KMS-11 (cell line): ENCODE measurements at regions not wholly inside any gene's neighbourhood (a gene's known extent, or its start where the extent isn't known, plus 50 kb on each side); places are given as distances from the start of the nearest gene placed in this dataset.

ENCODE experiments used
- H2AFZ ChIP-seq: fragments of 200-600 bp; sonication (generic); 2 replicates; pipeline ENCODE4 v1.6.1; 2016; ENCODE audit warnings: antibody characterized with exemption, mixed run types, low read depth
- H3K27ac ChIP-seq: fragments of 200-600 bp; sonication (generic); 2 replicates; pipeline ENCODE4 v1.6.1; 2016; ENCODE audit warnings: mild to moderate bottlenecking, mixed run types
- H3K27me3 ChIP-seq: fragments of 200-600 bp; sonication (generic); 2 replicates; pipeline ENCODE4 v1.6.1; 2017; ENCODE audit warnings: mild to moderate bottlenecking, low read depth, mixed run types, moderate library complexity; ENCODE audit not compliant: insufficient read depth
- H3K36me3 ChIP-seq: fragments of 200-600 bp; sonication (generic); 2 replicates; pipeline ENCODE4 v1.6.1; 2017; ENCODE audit warnings: mild to moderate bottlenecking, mixed run types; ENCODE audit not compliant: insufficient read depth
- H3K4me1 ChIP-seq: fragments of 200-600 bp; sonication (generic); 2 replicates; pipeline ENCODE4 v1.6.1; 2016; ENCODE audit warnings: mild to moderate bottlenecking, low read depth, mixed run types; ENCODE audit not compliant: poor library complexity, severe bottlenecking
- H3K4me2 ChIP-seq: fragments of 200-600 bp; sonication (generic); 2 replicates; pipeline ENCODE4 v1.7.0; 2016; ENCODE audit warnings: mild to moderate bottlenecking, mixed run types
- H3K4me3 ChIP-seq: fragments of 200-600 bp; sonication (generic); IDR thresholded peaks from 2 replicates; pipeline ENCODE4 v1.6.1; 2017; ENCODE audit warnings: low read depth, low read length, mixed read lengths; ENCODE audit not compliant: insufficient read depth
- H3K79me2 ChIP-seq: fragments of 200-600 bp; sonication (generic); 2 replicates; pipeline ENCODE4 v1.6.1; 2016; ENCODE audit warnings: low read depth, mixed run types; ENCODE audit not compliant: insufficient read depth
- H3K9ac ChIP-seq: fragments of 200-600 bp; sonication (generic); 2 replicates; pipeline ENCODE4 v1.6.1; 2016; ENCODE audit warnings: mild to moderate bottlenecking, mixed run types
- H4K20me1 ChIP-seq: fragments of 200-600 bp; sonication (generic); 2 replicates; pipeline ENCODE4 v1.6.1; 2016; ENCODE audit warnings: mild to moderate bottlenecking, mixed run types; ENCODE audit not compliant: insufficient read depth
- TF ChIP-seq, protein P1 (sequence below): fragments of 200-600 bp; sonication (generic); conservative IDR thresholded peaks from 2 replicates; pipeline ENCODE4 v1.6.1; 2017; ENCODE audit warnings: low read depth, mild to moderate bottlenecking, antibody characterized with exemption, low read length, moderate library complexity, mixed read lengths

DNA sequence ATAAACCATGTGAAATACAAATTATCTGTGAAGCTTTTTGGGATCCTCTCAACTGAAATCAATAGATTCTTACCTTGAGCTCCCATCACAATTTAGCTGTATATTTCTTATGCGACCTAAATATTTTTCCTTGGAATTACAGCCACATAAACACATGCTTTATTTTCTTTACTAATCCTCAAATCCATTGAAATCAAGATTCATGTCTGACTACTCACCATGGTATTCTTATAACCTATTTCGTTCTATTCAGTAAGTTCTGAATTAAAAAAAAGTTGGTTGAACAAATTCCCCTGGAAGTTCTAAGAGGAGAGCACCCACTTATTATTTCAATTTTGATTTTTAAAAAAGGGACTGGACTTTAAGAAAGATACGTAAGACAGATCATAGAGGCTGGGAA lies 292.1 kb upstream of the ATP2B1 start:
- TF ChIP-seq, protein P1, sequence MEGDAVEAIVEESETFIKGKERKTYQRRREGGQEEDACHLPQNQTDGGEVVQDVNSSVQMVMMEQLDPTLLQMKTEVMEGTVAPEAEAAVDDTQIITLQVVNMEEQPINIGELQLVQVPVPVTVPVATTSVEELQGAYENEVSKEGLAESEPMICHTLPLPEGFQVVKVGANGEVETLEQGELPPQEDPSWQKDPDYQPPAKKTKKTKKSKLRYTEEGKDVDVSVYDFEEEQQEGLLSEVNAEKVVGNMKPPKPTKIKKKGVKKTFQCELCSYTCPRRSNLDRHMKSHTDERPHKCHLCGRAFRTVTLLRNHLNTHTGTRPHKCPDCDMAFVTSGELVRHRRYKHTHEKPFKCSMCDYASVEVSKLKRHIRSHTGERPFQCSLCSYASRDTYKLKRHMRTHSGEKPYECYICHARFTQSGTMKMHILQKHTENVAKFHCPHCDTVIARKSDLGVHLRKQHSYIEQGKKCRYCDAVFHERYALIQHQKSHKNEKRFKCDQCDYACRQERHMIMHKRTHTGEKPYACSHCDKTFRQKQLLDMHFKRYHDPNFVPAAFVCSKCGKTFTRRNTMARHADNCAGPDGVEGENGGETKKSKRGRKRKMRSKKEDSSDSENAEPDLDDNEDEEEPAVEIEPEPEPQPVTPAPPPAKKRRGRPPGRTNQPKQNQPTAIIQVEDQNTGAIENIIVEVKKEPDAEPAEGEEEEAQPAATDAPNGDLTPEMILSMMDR: no peak
- H3K4me2 ChIP-seq: no peak overlapping the region
- H3K4me3 ChIP-seq: no peak overlapping the region
- no peak overlapping the region for H3K9ac ChIP-seq
- H2AFZ ChIP-seq: no peak overlapping the region
- no peaks in the 10 kb centered on the region for H3K36me3 ChIP-seq
- H4K20me1 ChIP-seq: no peaks in the 10 kb centered on the region
- H3K27me3 ChIP-seq: no peaks in the 10 kb centered on the region
- no peak overlapping the region for H3K27ac ChIP-seq
- no peaks in the 10 kb centered on the region for H3K4me1 ChIP-seq
- no peaks in the 10 kb centered on the region for H3K79me2 ChIP-seq

DNA sequence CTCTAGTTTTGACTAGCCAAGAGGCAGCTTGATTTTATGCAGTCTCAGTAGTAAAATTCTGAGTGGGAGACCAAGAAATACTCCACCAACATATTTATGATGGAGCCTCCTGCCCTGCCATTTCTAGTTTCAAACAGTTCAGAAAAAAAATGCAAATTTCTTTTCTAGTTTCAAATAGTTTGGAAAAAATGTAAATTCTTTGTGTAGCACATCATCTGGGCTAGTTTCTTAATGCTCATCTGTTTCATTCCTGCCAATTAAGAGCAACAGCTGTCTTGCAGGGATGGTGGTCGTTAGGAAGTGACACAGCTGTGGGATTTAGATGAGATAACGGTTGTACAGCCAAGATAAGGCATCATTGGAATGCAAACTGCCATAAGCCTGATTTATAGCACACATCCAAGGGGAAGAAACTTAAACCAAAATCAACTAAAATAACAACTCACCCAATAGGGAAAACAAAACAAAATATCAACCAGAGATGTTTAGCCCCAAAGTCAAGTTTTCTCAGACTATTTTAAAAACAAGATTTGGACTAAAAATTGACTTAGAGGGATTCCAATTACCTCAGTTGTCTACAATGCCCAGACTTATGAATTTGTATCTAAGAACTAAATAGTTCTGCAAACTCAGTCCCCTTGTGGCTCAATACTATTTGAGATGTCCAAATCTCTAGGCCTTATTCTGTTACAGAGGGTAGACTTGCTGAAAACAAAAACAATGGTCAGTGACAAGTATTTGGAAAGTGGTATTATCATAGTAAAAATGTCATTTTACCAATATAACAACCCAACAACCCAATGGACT lies 291.3 kb upstream of the ATP2B1 start:
- Histone ChIP-seq H3K4me3 (no peak overlapping the region), H2AFZ (no peak overlapping the region), H3K27ac (no peak overlapping the region)

GRCh38 chr12:89995870-89996269 lies 287.2 kb upstream of the ATP2B1 start:
- Histone ChIP-seq H2AFZ (no peak overlapping the region), H3K4me2 (no peak overlapping the region), H3K27ac (no peak overlapping the region), H3K79me2 (no peaks in the 10 kb centered on the region), H3K36me3 (no peaks in the 10 kb centered on the region), H3K27me3 (no peaks in the 10 kb centered on the region), H3K4me1 (no peaks in the 10 kb centered on the region), H4K20me1 (no peaks in the 10 kb centered on the region), H3K9ac (no peak overlapping the region), H3K4me3 (no peak overlapping the region)
- TF ChIP-seq, protein P1: no peak

More for the DNA sequence above, 291.3 kb upstream of the ATP2B1 start:
- H4K20me1 ChIP-seq: no peaks in the 10 kb centered on the region
- H3K4me2 ChIP-seq: no peak overlapping the region
- no peaks in the 10 kb centered on the region for H3K79me2 ChIP-seq
- H3K27me3 ChIP-seq: no peaks in the 10 kb centered on the region
- TF ChIP-seq, protein P1: no peak
- no peak overlapping the region for H3K9ac ChIP-seq
- H3K4me1 ChIP-seq: no peaks in the 10 kb centered on the region
- H3K36me3 ChIP-seq: no peaks in the 10 kb centered on the region

GRCh38 chr12:89994911-89995310 lies 286.3 kb upstream of the ATP2B1 start:
- TF ChIP-seq, protein P1: no peak
- Histone ChIP-seq H4K20me1 (no peaks in the 10 kb centered on the region), H3K79me2 (no peaks in the 10 kb centered on the region), H3K4me3 (no peak overlapping the region), H3K27ac (no peak overlapping the region), H2AFZ (no peak overlapping the region), H3K4me2 (no peak overlapping the region), H3K9ac (no peak overlapping the region), H3K36me3 (no peaks in the 10 kb centered on the region), H3K4me1 (no peaks in the 10 kb centered on the region), H3K27me3 (no peaks in the 10 kb centered on the region)
